SK-N-SH treated with all-trans-retinoic acid at 6 μM for 48 hours (cell line): ENCODE measurements at regions not wholly inside any gene's neighbourhood (a gene's known extent, or its start where the extent isn't known, plus 50 kb on each side); places are given as distances from the start of the nearest gene placed in this dataset.

ENCODE experiments used
- CREB5 ChIP-seq: fragments of 250-450 bp; sonication (Bioruptor Pico); IDR thresholded peaks from 2 replicates; pipeline ENCODE4 v1.5.1; 2020; ENCODE audit warnings: low read depth, mild to moderate bottlenecking, moderate library complexity
- ISL1 ChIP-seq: fragments of 250-450 bp; sonication (Bioruptor Pico); IDR thresholded peaks from 2 replicates; pipeline ENCODE4 v2.1.2; 2022; ENCODE audit warnings: mild to moderate bottlenecking, moderate library complexity
- OSR1 ChIP-seq: fragments of 250-450 bp; sonication (Bioruptor Pico); IDR thresholded peaks from 2 replicates; pipeline ENCODE4 v1.8.0; 2022; ENCODE audit warnings: moderate library complexity, mild to moderate bottlenecking, inconsistent platforms
- PATZ1 ChIP-seq: fragments of 250-450 bp; sonication (Bioruptor Pico); IDR thresholded peaks from 2 replicates; pipeline ENCODE4 v1.8.0; 2020; ENCODE audit warnings: mild to moderate bottlenecking, moderate library complexity, borderline replicate concordance
- RARB ChIP-seq: fragments of 250-450 bp; sonication (Bioruptor Pico); IDR thresholded peaks from 2 replicates; pipeline ENCODE4 v1.8.0; 2021; ENCODE audit warnings: mild to moderate bottlenecking, moderate library complexity
- ZFP30 ChIP-seq: fragments of 450-650 bp; formaldehyde crosslinking; IDR thresholded peaks from 2 replicates; pipeline ENCODE4 v1.5.0; 2022; ENCODE audit warnings: mild to moderate bottlenecking, moderate library complexity
- ZNF565 ChIP-seq: fragments of 450-650 bp; formaldehyde crosslinking; conservative IDR thresholded peaks from 2 replicates; pipeline ENCODE4 v1.5.0; 2020; ENCODE audit warnings: low read depth, mild to moderate bottlenecking, moderate library complexity

GRCh38 chr5:125272357-125272756, 525.9 kb upstream of the ZNF608 start:
- no peak for TF ChIP-seq OSR1 (CRISPR knock-in tag)
- no peak for TF ChIP-seq CREB5 (CRISPR knock-in tag)
- no peak for TF ChIP-seq ISL1
- TF ChIP-seq ZFP30 (CRISPR knock-in tag): no peak
- TF ChIP-seq PATZ1: no peak
- TF ChIP-seq RARB (CRISPR knock-in tag): no peak
- TF ChIP-seq ZNF565 (CRISPR knock-in tag): no peak
